ENCODE measurements at regions not wholly inside any gene's neighbourhood (a gene's known extent, or its start where the extent isn't known, plus 50 kb on each side); places are given as distances from the start of the nearest gene placed in this dataset.

DNA sequence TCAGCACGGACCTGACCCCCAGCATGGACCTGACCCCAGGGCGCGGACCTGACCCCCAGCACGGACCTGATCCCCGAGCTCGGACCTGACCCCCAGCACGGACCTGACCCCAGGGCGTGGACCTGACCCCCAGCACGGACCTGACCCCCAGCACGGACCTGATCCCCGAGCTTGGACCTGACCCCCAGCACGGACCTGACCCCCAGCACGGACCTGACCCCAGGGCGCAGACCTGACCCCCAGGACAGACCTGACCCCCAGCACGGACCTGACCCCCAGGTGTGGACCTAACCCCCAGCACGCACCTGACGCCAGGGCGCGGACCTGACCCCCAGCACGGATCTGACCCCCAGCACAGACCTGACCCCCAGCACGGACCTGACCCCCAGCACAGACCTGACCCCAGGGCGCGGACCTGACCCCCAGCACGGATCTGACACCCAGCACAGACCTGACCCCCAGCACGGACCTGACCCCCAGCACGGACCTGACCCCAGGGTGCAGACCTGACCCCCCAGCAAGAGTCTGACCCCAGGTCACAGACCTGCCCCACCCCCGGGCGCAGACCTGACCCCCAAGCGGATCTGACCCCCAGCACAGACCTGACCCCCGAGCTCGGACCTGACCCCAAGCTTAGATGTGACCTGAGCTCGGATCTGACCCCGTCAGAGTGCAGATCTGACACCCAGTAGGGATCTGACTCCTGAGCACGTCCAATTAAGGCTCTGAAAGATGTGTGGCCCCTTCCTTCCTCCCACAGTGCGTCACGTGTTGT, 98.7 kb downstream of the C16orf95 start:
- no peak for DNase-seq (ENCODE audit: low read depth, low spot score)

DNA sequence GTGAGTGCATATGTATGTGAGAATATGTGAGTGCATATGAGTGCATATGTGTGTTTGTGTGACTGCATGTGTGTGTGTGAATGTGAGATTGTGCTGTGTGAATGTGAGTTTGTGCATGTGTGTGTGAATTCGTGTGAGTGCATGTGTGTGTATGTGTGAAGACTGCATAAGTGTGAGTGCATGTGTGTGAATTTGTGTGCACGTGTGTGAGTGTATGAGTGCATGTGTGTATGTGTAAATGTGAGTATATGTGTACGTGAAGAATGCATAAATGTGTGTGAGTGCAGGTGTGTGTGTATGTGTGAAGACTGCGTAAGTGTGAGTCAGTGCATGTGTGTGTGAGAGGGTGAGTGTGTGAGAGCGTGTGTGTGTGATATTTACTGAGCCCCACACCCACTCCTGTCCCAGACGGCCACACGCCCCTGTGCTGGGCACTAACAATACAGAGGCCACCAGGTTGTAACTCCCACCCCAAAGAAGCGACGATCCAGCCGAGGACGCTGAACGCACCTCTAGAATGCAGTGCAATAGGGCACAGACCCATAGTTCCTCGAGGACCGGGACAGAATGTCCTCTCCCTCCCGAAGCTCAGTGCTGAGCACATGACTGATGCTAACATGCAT, 97.8 kb downstream of the C16orf95 start:
- DNase-seq (ENCODE audit: low read depth, low spot score): no peak

- DNase-seq (ENCODE audit: low read depth, low spot score): no peak
Measured at GRCh38 chr16:87221633-87222032, 95.6 kb downstream of the C16orf95 start.

- no peak for DNase-seq (ENCODE audit: low read depth, low spot score)
Measured at GRCh38 chr16:87222335-87222734, 94.9 kb downstream of the C16orf95 start.

GRCh38 chr16:87223656-87224248, 93.4 kb downstream of the C16orf95 start:
- no peak for DNase-seq (ENCODE audit: low read depth, low spot score)

- no peak for DNase-seq (ENCODE audit: low read depth, low spot score)
Measured at GRCh38 chr16:87226926-87227295, 90.3 kb downstream of the C16orf95 start.

DNA sequence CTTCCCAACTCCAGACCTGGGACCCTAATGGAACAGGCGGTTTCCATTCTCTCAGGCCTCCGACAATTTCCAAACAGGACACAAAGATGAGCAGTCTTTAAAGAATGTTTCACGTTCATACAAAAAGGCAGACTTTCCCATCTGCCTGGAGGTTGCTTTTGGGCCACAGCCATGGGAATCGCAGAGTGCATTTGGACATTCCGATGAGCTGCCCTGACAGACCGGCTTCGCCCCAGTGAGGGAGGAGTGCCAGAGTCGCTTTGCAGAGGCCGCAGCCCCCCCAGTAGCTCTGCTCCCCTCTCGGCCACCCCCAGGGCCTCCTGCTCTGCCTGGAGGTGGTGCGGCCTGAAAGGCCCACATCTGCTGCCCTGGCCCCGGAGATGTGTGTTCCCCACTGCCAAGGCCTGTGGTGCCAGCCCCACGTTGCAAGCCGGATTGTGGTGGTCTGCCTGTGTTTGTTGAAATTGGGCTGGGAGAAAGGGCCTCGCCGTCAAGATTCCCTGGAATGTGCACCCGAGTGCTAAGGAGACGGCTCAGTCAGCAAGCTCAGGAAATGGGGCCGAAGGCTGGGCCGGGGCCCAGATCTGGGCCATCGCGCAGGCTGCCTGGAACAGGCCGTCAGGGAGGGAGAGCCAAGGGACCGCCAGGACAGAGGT, 89.8 kb downstream of the C16orf95 start:
- no peak for DNase-seq (ENCODE audit: low read depth, low spot score)

DNA sequence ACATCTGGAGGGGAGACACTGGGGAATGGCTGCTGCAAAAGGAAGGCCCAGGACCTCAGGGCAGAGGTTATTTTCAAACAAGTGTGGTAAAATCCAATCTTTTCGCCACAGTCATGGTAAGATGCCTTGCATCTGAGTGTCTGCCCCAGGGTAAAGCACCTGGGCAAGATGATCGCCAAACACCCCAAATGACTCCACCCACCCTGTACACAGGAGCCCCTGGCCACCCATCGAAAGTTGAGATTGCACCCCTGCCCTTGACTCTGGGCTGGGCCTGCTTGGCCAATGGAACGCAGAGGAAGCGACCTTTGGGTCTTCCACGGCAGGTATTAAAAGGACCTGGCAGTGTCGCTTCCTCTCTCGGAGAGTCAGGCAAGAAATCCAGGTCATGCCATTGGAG, 88.8 kb downstream of the C16orf95 start:
- DNase-seq (ENCODE audit: low read depth, low spot score): no peak

- no peak for DNase-seq (ENCODE audit: low read depth, low spot score)
Measured at GRCh38 chr16:87229230-87230188, 87.7 kb downstream of the C16orf95 start.

DNA sequence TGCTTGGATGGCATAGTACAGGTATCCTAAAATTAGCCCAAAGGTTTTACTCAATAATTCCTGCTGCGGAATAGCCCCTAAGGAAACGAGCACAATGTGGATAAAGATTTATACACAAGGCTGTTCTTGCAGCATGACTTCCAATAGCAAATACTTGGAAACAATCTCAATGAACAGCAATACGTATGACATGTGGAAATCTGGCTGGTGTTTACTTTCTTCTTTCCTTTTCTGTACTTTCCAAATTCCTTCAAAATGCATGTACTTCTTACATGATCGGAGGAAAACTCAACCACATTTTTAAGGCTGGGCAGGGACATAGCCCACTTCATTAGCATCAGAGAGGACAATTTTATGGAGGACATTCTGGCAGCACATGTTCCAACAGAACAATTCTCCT, 86.6 kb downstream of the C16orf95 start:
- DNase-seq (ENCODE audit: low read depth, low spot score): no peak

DNA sequence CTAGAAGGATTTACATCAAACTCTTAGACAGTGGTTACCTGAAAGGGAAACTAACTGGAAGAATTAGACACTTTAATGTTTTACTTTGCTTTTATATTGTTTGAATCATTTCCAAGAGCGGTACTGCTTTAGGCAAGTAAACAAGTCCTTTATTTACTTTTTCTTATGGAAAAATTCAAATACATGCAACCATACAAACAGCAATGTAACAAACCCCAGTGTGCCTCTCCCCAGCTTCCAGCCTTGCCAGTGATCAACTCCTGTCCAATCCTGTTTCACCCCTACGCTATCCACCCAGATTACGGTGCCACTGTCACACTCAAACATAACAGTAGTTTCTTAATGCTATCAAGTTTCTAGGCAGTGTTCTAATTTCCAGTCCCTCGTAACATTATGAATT, 85.9 kb downstream of the C16orf95 start:
- DNase-seq (ENCODE audit: low read depth, low spot score): no peak

DNA sequence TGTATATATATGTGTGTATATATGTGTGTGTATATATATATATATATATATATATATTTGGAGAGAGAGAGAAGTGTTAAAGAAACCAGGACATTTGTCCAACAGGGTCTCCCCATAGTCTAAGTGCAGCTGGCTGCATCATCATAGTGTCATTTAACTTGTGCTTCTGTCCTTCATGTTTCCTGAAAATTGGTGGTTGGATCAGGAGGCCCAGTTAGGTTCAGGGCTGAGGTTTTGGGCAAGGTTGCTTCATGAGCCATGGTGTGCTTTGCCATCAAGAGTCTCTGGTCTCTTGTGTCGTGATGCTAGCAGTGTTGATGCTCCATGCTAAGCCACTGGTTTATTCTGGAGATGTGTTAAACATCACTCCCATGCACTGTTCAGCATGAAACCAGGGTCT, 85.3 kb downstream of the C16orf95 start:
- DNase-seq (ENCODE audit: low read depth, low spot score): no peak

DNA sequence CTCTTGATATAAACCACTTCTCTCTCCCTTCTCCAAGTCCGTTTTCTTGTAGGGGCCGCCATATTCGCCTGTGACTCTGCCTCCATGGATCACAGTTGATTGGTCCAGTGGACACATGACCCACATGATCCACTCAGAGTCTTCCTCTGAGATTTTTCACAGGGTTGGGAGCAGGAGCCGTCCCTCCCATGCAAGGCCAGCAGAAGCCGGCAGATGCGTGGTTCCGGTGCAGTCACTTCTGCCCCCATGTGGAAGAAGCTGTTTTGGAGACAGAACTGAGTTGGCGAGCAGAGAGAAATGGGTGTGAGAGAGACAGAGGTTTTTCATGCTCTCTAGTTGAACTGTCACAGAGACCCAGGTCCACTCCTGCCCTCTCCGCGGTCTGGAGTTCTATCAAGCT, 83.3 kb downstream of the C16orf95 start:
- peak; percentile 52 for DNase-seq (ENCODE audit: low read depth, low spot score)

DNA sequence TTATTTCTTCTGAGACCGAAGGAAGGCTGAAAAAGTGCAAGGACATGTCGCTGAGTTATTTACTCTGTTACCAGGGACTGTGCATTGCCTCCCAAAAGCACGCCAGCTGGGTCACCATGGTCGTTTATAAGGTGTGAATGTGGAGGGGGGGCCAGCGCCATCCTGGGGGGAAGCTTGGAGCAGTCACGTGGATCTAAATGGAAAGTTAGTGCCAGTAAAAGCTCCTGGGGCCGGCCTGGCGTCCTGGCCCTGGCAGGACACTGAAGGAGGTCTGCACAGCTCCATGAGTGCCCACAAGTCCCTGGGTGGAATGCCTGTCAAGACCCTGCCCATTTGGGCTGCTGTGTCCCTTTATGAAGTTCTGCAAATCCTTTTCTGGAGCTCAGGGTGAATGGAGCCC, 82.6 kb downstream of the C16orf95 start:
- no peak for DNase-seq (ENCODE audit: low read depth, low spot score)

GRCh38 chr16:87235810-87236515, 81.2 kb downstream of the C16orf95 start:
- no peak for DNase-seq (ENCODE audit: low read depth, low spot score)

GRCh38 chr16:87236516-87237115, 80.6 kb downstream of the C16orf95 start:
- no peak for DNase-seq (ENCODE audit: low read depth, low spot score)

GRCh38 chr16:87238361-87238715, 78.9 kb downstream of the C16orf95 start:
- no peak for DNase-seq (ENCODE audit: low read depth, low spot score)

DNA sequence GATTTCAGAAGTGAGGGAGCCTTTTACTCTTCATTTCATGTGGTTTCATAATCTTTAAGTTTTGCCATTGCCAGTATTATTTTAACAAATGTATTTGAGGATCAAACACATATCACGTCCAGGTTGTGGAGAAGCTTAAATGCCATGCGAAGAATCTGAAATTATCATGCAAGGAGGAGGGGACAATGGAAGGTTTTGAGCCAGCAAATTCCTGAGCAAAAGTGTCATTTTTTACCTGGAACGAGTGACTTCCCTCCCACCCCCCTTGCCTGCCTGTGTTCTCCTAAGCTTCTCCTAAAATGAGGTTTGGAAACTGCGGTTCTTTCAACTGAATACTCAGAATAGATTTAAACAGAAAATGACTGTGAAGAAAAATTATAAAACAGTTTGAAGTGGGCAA, 77.6 kb downstream of the C16orf95 start:
- DNase-seq (ENCODE audit: low read depth, low spot score): no peak

- DNase-seq (ENCODE audit: low read depth, low spot score): no peak
Measured at GRCh38 chr16:87240211-87241136, 76.7 kb downstream of the C16orf95 start.
